ENCODE measurements at regions not wholly inside any gene's neighbourhood (a gene's known extent, or its start where the extent isn't known, plus 50 kb on each side); places are given as distances from the start of the nearest gene placed in this dataset.

DNA sequence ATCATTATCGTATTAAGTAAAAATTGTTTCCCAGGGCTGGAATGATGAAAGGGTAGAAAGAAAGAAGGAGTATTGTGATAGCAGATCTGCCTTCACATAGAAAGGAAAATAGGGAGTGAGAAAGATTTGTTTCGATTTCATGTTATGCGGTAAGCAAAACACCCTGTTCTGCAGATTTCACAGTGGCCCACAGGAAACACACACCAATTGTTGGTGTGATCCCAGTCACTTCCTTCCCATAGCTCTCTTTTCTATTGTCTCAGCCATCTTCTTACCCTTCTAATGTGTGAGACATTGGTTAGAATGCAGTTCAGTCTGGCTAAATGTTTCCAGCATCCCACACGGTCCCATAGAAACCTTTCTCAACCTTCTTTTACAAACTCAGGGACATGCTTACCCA lies 2709.8 kb downstream of the PCDH7 start:
- Histone ChIP-seq H3K27ac (ENCODE audit: low read depth in 2 of 2, low read length in 2 of 2) (no peak overlapping the region), H3K9me3 (ENCODE audit: control insufficient read depth in 2 of 3, insufficient read depth in 1 of 3, low read length in 3 of 3) (no peaks in the 10 kb centered on the region), H3K4me3 (ENCODE audit: low read length in 3 of 3) (no peak overlapping the region), H3K9ac (ENCODE audit: low read length in 3 of 3) (no peak overlapping the region), H3K27me3 (ENCODE audit: control insufficient read depth, insufficient read depth, low read length) (no peaks in the 10 kb centered on the region), H3K4me1 (ENCODE audit: control insufficient read depth in 2 of 3, insufficient read depth in 2 of 3, low read depth in 1 of 3, low read length in 3 of 3) (no peaks in the 10 kb centered on the region), H3K36me3 (ENCODE audit: control insufficient read depth in 2 of 3, insufficient read depth in 3 of 3, low read length in 3 of 3) (no peaks in the 10 kb centered on the region)
- DNase-seq (no peak), FAIRE-seq (no peak)
- intact Hi-C loops (cut with DNase I) = no loop called here
- TF ChIP-seq, protein P1, sequence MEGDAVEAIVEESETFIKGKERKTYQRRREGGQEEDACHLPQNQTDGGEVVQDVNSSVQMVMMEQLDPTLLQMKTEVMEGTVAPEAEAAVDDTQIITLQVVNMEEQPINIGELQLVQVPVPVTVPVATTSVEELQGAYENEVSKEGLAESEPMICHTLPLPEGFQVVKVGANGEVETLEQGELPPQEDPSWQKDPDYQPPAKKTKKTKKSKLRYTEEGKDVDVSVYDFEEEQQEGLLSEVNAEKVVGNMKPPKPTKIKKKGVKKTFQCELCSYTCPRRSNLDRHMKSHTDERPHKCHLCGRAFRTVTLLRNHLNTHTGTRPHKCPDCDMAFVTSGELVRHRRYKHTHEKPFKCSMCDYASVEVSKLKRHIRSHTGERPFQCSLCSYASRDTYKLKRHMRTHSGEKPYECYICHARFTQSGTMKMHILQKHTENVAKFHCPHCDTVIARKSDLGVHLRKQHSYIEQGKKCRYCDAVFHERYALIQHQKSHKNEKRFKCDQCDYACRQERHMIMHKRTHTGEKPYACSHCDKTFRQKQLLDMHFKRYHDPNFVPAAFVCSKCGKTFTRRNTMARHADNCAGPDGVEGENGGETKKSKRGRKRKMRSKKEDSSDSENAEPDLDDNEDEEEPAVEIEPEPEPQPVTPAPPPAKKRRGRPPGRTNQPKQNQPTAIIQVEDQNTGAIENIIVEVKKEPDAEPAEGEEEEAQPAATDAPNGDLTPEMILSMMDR (IDR thresholded peaks at IDR 0.05; ENCODE audit: borderline replicate concordance, extremely low read depth, insufficient read depth) = no peak

DNA sequence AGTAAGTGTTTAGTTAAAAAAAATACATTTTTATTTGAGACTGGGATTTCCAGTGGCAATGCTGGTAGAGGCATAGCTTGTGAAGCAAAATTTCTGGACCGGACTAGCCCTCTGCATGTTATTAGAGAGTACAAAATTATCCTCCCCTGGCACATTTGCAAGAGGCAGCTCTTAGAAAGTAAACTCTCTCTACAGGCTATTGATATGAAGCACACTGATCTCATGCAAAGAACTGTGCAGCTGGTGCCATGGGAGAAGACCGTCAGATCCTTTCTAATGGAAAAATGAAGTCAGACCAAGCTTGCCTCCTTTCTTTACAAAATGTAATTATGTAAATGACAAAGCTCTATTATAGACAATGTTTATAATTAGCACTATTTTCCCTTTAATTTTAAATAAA lies 2717.2 kb downstream of the PCDH7 start:
- intact Hi-C loops (cut with DNase I) = no loop called here
- Histone ChIP-seq H3K9me3 (ENCODE audit: control insufficient read depth in 2 of 3, insufficient read depth in 1 of 3, low read length in 3 of 3) (no peaks in the 10 kb centered on the region), H3K36me3 (ENCODE audit: control insufficient read depth in 2 of 3, insufficient read depth in 3 of 3, low read length in 3 of 3) (no peaks in the 10 kb centered on the region), H3K27me3 (ENCODE audit: control insufficient read depth, insufficient read depth, low read length) (no peaks in the 10 kb centered on the region), H3K4me3 (ENCODE audit: low read length in 3 of 3) (no peak overlapping the region), H3K27ac (ENCODE audit: low read depth in 2 of 2, low read length in 2 of 2) (no peak overlapping the region), H3K4me1 (ENCODE audit: control insufficient read depth in 2 of 3, insufficient read depth in 2 of 3, low read depth in 1 of 3, low read length in 3 of 3) (no peaks in the 10 kb centered on the region), H3K9ac (ENCODE audit: low read length in 3 of 3) (no peak overlapping the region)
- FAIRE-seq (no peak), DNase-seq (no peak)
- TF ChIP-seq, protein P1 (IDR thresholded peaks at IDR 0.05; ENCODE audit: borderline replicate concordance, extremely low read depth, insufficient read depth) = no peak

DNA sequence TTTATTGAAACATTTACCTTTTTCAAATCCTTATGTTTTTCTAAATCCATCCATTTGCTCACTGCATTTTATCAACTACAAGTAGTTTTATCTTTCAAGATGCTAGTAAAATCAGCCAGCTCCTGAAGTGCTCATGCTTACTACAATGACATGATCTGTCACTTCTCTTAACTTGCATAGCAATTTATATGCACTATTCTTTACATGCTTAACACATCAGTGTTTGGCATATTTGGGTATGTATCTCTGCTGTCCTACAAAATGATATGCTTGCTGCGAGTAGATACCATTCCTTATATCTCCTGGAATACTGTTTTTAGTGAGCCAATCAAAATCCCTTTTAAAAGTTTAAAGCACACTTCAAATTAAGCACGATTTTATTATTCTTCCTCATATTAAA lies 2726.8 kb downstream of the PCDH7 start:
- Histone ChIP-seq H3K27ac (ENCODE audit: low read depth in 2 of 2, low read length in 2 of 2) (no peak overlapping the region), H3K9ac (ENCODE audit: low read length in 3 of 3) (no peak overlapping the region), H3K36me3 (ENCODE audit: control insufficient read depth in 2 of 3, insufficient read depth in 3 of 3, low read length in 3 of 3) (no peaks in the 10 kb centered on the region), H3K4me3 (ENCODE audit: low read length in 3 of 3) (no peak overlapping the region), H3K9me3 (ENCODE audit: control insufficient read depth in 2 of 3, insufficient read depth in 1 of 3, low read length in 3 of 3) (no peaks in the 10 kb centered on the region), H3K27me3 (ENCODE audit: control insufficient read depth, insufficient read depth, low read length) (no peaks in the 10 kb centered on the region), H3K4me1 (ENCODE audit: control insufficient read depth in 2 of 3, insufficient read depth in 2 of 3, low read depth in 1 of 3, low read length in 3 of 3) (no peaks in the 10 kb centered on the region)
- FAIRE-seq = no peak
- TF ChIP-seq, protein P1 (IDR thresholded peaks at IDR 0.05; ENCODE audit: borderline replicate concordance, extremely low read depth, insufficient read depth) = no peak
- DNase-seq = no peak
- intact Hi-C loops (cut with DNase I) = no loop called here

DNA sequence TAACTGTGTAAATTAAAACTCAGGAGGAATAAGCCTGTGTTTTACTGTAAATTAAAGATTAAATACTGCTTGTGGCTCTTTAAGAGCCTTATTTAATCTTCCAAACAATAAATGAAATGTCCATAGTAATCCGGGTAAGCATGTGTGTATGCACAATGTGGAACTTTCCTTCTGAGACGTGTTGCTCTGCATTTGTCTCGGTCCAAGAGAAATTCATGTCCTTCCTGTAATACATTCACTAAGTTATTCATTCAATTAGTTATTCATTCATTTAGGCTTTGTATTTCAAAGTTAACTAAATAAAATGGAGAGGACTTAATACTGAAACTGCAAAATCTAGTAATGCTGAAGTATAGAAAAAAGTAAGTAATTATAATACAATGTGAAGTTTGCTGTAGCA lies 2728.8 kb downstream of the PCDH7 start:
- Histone ChIP-seq H3K4me3 (ENCODE audit: low read length in 3 of 3) (no peak overlapping the region), H3K9ac (ENCODE audit: low read length in 3 of 3) (no peak overlapping the region), H3K27me3 (ENCODE audit: control insufficient read depth, insufficient read depth, low read length) (no peaks in the 10 kb centered on the region), H3K36me3 (ENCODE audit: control insufficient read depth in 2 of 3, insufficient read depth in 3 of 3, low read length in 3 of 3) (no peaks in the 10 kb centered on the region), H3K4me1 (ENCODE audit: control insufficient read depth in 2 of 3, insufficient read depth in 2 of 3, low read depth in 1 of 3, low read length in 3 of 3) (no peaks in the 10 kb centered on the region), H3K9me3 (ENCODE audit: control insufficient read depth in 2 of 3, insufficient read depth in 1 of 3, low read length in 3 of 3) (no peaks in the 10 kb centered on the region), H3K27ac (ENCODE audit: low read depth in 2 of 2, low read length in 2 of 2) (no peak overlapping the region)
- intact Hi-C loops (cut with DNase I) = no loop called here
- DNase-seq (peak in 2 of 5 donors; percentile 16 to 42), FAIRE-seq (no peak)
- TF ChIP-seq, protein P1 (IDR thresholded peaks at IDR 0.05; ENCODE audit: borderline replicate concordance, extremely low read depth, insufficient read depth) = no peak

Measured in kidney (tissue), 13 donors.